HG03558 (cell line): ENCODE measurements at regions not wholly inside any gene's neighbourhood (a gene's known extent, or its start where the extent isn't known, plus 50 kb on each side); places are given as distances from the start of the nearest gene placed in this dataset.
"Not testable (repeated sequence)": the region's sequence is repeated elsewhere in the genome, so short reads cannot be mapped to it uniquely, and the experiment has no call there.

Source experiments
- ATAC-seq: cut with Tn5 transposase; IDR thresholded peaks from one replicate; pipeline ENCODE4 v1.9.1; 2021; ENCODE audit warnings: moderate number of reproducible peaks; ENCODE audit not compliant: unreplicated experiment; ENCODE audit errors: extremely low read depth

DNA sequence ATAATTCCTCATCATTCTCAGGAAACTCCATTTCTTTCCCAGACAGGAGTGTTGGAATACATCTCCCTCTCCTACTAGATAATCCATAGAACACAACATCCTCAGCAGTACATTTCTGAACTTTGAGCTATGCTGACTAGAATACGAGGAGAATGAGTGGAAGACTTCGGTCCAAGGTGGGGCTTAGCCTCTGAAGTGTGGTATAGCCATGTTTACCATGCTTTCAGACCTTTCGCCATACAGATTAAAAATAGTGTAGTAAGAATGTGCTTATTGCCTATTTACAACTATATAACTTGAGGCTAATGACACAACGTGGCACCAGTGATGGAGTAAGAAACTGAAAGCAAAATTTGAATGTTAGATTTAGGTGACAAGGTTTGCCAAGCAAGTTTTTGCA lies 184.5 kb upstream of the KRR1 start:
- no peak for ATAC-seq

DNA sequence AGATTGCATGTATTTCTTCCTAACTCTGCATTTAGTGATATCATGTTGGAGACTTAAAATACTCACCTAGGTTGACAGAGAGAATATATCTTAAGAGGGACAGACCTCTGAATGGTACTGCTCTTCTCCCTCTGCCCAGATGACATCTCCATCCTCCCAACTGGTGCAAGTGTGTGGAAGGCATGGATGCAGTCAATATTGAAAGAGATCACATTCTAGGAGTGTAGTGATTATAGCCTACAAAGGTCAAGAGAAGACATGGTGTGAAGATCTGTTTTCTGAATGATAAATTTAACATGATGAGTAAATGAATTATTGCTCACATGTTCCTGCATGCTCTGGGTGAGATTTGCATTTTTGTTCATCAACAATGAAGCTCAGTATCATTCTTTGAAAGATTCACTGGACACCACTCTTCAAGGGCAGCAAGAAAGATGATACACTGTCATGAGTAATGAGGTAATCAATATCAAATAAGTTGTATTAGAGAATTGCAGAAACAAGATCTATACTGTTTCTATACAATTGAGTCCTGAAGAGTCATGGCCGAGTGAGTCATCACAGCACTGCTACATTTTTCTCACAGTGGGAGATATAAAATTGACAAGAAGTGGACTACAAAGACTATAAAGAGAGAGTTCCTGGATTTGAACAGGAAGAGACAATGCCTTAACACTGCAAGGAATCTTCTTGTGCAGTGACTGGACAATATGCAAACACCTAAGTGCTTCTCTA lies 183.3 kb upstream of the KRR1 start:
- no peak for ATAC-seq

DNA sequence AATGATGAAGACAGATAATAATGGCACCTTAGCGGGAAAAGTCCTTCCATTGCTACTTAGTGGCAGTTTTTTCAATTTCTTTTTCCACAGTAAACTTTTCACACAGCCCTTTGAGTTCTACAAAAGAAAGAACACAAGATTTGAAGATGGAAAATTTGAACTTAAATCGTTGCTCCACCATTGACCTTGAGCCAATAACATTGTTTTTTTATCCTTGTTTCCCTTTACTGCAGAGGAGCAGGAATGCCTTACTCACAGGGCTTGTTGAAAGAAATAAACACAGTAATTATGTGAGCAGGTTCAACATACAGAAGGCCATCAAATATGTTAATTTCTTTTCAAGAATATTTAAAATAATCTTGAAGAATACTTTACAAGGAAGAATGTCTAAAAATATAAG lies 181.5 kb upstream of the KRR1 start:
- ATAC-seq: no peak

DNA sequence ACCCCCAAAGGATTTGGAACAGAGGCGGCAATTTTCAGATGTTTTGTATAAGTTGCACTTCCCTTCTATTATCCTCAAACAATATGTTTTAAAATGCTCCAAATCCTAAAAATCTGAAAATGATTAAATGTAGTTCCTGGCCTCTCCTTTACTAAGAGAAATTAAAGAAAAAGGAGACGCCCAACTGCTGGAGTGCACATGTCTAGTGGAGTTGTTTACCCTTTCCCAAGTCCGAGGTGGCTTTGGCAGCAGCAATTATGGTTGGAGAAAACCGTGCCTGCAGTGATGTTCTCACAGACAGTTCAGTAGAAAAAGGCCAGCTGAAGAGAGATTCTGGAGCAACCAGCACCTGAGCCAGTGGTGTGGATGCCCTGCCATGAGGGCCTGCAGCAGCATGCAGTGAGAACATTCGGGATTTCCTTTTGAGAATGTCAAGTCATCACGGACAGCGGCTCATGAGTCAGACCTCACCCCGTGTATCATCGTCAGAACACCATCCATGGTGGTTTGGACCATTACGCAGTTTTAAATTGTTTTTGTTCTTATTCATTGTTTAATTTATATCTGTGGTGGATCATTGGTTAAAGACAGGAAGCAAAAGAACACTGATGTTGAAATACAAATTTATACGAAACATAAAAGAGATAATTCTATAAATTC lies 179.0 kb upstream of the KRR1 start:
- ATAC-seq: no peak

DNA sequence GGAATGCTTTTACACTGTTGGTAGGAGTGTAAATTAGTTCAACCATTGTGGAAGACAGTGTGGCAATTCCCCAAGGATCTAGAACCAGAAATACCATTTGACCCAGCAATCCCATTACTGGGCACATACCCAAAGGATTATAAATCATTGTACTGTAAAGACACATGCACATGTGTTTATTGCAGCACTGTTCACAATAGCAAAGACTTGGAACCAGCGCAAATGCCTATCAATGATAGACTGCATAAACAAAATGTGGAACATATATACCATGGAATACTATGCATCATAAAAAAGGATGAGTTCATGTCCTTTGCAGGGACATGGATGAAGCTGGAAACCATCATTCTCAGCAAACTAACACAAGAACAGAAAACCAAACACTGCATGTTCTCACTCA lies 174.8 kb upstream of the KRR1 start:
- ATAC-seq: not testable (repeated sequence)

DNA sequence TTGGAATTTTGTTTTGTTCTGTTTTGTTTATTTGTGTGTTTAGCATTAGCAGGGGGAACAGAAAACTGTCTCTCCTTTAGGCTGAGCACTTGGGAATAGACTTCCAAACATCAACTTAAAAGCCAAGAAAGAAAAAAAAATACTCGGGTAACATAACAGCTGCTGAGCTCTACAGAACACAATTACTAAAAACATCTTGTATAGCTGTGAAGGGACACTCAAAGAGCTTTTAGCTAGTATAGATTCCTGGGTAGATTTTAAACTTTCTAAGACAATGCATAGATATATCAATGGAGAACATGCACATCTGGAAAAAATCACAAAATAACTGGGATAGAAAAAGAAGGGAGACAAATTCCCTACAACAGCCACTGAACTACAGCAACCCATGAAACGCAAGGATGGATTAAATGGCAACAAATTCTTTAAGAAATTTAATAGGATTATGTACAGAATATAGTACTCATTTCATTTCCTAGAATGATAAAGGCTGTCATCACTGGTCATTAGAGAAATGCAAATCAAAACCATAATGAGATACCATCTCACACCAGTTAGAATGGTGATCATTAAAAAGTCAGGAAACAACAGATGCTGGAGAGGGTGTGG lies 174.3 kb upstream of the KRR1 start:
- ATAC-seq: no peak

DNA sequence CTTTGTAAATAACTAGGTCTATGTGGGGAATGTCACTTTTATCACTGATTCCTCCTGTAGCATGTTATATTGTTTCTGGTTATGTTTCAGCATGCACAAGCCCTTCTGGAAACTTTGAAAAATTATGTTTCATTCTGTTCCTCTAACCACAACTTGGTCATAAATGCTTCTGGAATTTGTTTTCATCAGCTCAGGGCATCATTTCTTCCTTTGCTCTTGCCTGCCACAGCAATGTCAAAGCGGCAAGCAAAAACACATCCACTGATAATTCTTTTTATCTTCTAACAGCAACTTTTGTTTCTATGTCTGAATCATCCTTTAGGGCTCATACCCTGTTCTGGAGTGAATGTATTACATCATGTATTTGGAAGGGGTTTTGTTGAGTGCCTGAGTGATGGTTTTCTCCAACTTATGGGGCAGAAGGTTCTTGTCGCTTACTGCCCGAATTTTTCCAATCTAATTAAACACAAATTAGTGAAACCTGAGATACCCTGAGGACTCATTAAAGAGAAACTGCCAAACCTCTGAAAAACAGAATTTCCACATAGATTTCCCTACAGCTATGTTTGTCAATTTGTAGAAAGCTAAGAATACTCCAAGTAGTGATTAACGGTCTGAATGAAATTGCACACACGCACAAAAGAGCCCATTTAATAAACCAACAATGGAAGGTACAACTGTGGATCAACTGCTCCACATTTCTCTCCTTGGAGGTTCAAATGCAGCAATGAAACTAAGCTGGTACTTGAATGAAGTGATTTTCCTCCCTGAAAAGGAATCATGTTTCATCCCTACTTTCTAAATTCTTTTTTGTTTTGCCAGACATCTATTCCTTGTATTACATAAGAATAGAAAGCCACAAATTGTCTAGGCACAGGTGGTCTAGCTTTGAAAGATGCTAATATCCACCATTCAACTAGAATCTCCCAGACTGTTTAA lies 173.5 kb upstream of the KRR1 start:
- ATAC-seq: no peak

DNA sequence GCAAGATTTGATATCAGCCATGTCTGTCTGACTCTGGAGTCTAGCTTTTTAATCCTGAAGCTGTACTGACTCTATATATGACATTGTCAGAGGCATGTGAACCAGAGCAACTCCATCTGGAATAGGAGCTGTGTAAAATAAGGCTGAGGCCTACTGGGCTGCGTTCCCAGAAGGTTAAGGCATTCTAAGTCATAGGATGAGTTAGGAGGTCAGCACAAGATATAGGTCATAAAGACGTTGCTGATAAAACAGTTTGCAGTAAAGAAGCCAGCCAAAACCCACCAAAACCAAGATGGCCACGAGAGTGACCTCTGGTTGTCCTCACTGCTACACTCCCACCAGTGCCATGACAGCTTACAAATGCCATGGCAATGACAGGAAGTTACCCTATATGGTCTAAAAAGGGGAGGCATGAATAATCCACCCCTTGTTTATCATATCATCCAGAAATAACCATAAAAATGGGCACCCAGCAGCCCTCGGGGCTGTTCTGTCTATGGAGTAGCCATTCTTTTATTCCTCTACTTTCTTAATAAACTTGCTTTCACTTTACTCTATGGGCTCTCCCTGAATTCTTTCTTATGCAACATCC lies 172.7 kb upstream of the KRR1 start:
- ATAC-seq: not testable (repeated sequence)

DNA sequence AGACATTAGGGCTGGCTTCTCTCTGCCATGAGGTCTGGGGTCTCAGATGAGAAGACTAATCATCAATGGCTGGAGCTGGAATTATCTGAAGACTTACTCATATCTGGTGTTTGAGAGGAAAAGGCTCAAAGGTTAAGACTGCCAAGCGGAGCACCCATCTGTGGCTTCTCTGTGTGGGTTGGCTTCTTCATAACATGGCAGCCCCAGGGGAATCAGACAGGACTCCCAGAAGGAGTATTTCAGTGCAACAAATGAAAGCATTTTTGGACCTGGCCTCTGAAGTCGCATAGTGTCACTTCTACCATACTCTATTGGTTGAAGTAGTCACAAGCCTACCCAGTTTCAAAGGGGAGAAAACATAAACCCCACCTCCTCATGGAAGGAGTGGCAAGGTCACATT lies 171.8 kb upstream of the KRR1 start:
- no peak for ATAC-seq

DNA sequence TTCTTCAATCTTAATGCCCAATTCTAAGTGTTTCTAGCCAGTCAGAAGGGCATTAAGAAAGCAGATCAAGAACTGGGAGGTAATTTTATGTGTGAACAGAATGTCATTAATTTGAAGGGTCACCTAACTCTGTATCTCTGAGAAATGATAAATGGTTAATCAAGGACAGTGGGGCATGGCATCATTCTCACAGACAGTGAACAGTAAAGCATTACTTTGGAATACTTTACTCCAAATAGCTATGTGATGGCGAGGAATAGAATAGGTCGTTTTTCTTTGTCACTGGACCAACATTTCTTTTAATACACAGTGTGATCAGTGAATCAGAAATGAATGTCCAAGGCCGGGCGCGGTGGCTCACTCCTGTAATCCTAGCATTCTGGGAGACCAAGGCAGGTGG lies 166.1 kb upstream of the KRR1 start:
- ATAC-seq: no peak

DNA sequence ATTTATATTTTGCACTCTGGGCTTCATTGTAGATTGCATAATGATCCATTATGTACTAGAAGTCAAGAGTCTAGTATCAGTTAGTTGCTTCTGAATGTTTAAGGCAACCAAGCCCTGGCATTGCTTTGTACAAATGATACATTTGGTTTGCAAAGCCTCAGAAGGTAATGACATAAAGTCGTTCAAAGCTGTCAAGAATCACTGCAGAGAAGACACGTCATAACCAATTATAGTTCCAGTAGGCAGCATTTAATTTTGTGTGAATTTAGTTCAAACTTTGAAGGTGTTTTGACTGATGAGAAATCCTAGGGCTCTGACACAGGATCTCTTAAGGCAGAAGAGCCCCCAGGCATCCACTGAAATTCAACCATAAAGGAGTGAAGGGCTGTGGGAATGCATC lies 163.0 kb upstream of the KRR1 start:
- no peak for ATAC-seq

DNA sequence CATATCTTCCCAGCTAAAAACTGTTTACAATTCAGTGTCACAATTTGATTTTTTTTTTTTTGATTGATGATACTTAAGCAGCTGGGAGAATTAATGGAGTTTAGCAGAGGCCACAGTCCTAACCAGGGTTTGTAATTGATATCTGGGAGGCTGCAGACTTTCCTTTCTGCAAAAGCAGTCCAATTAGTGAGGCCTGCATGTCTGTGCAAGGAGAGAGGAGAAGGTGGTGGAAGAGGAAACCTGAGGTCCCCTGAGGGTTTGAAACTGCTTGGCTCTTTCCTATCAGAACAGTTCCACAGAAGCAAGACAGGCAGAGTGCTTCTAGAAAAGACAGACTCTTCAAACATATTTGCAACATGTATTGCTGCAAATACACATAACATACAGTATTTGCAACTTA lies 160.8 kb upstream of the KRR1 start:
- no peak for ATAC-seq

DNA sequence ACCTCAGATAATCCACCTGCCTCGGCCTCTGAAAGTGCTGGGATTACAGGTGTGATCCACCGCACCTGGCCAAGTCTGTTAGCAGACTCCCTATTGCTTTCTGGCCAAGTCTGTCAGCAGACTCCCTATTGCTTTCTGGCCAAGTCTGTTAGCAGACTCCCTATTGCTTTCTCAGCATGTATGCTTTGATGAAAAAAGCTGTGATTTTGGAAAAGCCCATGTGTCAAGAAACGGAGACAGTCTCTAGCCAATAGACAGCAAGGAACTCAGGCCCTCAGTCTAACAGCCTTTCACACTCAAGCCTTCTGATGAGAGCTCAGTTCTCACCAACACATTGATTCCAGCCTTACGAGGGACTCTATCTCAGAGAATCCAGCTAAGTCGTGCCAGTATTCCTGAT lies 158.8 kb upstream of the KRR1 start:
- ATAC-seq: no peak

DNA sequence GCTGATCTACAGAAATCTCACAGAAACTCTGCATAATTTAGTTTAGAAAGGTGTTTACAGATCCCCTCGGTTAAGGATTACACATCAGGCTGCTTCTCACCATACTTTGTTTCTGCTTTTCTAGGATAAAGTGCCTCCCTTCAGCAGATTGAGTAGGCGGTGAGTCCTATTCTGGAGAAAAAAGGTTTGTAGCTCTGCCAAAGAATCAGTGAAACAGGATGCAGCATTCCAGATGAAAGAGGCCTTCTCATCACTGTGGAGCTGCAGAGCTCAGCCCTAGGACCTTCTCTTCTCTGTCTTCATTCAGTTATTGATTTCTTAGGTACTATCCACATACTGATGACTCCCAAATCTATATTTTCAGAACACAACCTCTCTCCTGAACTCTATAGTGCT lies 155.5 kb upstream of the KRR1 start:
- no peak for ATAC-seq

DNA sequence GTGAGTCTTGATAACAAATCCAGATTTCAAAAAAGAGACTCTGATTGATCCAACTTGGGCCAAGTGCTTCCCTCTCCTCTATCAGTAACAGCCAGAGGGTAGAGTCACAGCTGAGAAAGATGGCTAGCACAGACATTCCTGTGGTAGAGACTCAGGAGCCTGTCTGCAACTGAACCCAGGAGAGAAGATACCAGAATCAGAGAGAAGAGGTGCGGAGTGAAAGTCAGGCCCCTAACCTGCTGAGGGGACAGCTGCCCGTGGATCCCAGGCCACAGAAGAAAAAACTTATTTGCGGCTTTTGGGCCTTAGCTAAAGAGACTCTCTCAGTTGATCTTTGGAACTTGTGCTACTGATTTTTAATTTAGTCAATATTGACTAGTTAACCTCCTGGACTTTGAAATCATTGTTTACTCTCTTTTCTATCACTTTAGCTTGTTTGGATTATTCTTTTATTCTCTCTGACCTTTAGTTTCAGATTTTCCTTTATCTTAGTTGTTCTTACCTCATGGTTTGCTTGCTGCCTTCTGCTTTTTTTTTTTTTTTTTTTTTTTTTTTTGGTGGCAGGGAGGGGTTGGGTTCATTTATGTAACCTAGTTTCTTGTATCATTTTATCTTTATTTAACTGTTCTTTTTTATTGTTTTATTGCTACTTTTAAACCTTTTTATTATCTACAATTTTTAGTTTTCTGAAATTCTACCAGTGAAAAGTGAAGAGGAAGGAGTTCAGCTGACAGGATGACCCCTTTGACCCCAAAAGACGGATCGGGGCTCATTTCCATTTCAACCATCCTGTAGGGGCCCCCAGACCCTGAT lies 154.9 kb upstream of the KRR1 start:
- no peak for ATAC-seq

DNA sequence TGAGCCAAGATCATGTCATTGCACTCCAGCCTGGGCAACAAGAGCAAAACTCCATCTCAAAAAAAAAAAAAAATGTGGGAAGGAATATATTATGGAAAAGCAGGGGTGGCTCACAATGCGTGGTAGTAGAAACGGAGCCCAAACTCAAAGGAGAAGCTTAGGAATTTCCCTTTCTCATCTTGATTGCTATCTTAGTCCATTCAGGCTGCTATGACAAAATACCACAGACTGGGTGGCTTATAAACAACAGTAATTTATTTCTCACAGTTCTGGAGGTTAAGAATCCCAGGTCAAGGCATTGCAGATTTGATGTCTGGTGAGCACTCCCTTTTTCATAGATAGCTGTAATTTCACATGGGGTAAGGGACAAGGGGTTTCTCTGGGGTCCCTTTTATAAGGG lies 153.8 kb upstream of the KRR1 start:
- no peak for ATAC-seq

DNA sequence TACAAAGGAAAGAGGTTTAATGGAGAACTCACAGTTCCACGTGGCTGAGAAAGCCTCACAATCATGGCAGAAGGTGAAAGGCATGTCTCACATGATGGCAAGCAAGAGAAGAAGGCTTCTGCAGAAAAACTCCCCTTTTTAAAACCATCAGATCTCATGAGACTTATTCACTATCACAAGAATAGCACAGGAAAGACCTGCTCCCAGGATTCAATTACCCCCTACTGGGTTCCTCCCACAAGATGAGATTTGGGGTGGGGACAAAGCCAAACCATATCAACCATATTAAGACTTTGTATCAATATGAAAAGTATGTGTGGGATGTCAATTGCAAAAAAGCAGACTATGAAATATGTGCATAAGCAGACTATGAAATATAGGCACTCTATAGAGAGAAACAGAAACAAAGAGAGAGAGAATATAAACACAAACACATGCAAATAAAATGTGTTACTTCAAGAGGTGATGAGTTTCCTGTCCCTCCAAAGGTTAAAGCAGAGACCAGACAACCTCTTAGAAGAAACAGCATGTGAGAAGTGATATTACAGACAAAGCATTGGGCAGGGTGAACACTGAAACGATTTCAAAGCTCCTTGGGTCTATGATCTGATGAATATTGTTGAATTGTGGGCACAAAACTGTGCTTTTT lies 151.2 kb upstream of the KRR1 start:
- ATAC-seq: no peak

DNA sequence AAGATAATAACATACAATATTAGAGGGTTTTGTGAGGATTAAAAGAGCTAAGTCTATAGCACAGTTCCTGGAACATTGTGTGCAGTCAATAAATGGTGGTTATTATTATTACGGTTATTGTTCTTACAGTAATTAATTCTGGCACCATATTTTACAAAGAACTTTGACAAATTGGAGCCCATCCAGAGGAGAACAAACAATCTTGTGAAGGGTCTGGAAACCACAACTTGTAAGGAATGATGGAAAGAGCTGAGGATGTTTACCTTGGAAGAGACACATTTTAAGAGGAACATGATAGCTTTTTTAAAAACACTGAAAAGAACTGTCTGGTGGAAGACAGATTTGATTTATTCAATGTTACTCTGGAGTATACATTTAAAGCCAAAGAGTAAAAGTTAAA lies 150.5 kb upstream of the KRR1 start:
- no peak for ATAC-seq

DNA sequence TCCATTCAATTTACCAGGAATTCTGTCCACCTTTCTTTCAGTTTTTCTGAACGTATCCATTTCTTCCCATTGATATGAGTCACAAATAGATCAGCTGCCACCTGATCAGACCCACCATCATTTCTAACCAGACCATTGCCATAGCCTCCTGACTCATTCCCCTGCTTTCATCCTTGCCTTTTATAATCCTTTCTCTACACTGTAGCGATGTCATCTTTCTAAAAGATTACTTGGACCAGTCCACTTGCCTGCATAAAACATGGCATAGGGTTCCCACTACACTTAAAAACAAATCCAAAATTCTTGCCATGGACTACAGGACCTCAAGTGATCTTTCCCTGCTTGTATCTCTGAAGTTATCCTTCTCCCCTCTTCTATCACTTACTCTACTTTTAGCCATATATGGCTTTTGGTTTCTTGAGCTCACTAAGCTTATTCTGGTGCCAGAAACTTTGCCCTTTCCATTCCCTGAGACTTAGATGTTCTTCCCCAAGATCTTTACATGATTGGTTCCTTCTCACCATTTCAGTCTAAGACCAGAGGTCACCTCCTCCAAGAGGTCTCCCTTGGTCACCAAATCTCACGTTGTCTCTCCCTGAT lies 149.5 kb upstream of the KRR1 start:
- no peak for ATAC-seq
